NAMALWA (cell line): ENCODE measurements at regions not wholly inside any gene's neighbourhood (a gene's known extent, or its start where the extent isn't known, plus 50 kb on each side); places are given as distances from the start of the nearest gene placed in this dataset.
"Not testable (repeated sequence)": the region's sequence is repeated elsewhere in the genome, so short reads cannot be mapped to it uniquely, and the experiment has no call there.

Source experiments
- DNase-seq: peaks from one replicate; pipeline ENCODE4 v3.0.0-alpha.2; 2015; ENCODE audit warnings: low spot score

DNA sequence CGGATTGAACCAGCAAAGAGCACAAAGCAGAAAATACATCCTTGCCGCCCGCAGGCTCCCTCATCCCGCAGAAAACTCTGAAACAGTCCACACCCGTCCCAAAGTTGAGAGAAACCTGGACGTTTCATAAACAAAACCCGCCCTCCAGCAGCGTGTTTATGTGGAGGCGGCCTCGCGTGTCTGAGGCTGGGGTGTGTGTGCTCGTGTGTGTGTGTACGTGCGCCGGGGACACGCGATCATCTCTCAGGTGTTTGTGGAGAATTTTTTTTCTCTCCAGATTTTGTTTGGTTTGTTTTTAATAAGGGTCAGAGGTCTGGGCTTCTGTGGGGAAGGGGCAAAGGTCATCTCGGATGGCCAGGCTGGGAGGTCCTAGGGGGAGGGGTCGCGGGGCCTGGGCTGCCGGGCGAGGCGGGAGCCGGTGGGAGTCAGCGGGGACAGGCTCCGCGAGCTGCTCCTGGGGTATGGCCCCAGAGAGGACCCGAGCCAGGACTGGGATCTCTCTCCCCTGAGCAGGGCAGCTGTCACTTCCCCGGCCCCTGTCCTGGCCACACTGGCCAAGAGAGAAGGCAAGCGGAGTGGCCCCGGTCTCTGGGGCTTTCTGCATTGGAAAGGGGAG lies 206.4 kb downstream of the C9orf50 start:
- DNase-seq = peak; percentile 34

DNA sequence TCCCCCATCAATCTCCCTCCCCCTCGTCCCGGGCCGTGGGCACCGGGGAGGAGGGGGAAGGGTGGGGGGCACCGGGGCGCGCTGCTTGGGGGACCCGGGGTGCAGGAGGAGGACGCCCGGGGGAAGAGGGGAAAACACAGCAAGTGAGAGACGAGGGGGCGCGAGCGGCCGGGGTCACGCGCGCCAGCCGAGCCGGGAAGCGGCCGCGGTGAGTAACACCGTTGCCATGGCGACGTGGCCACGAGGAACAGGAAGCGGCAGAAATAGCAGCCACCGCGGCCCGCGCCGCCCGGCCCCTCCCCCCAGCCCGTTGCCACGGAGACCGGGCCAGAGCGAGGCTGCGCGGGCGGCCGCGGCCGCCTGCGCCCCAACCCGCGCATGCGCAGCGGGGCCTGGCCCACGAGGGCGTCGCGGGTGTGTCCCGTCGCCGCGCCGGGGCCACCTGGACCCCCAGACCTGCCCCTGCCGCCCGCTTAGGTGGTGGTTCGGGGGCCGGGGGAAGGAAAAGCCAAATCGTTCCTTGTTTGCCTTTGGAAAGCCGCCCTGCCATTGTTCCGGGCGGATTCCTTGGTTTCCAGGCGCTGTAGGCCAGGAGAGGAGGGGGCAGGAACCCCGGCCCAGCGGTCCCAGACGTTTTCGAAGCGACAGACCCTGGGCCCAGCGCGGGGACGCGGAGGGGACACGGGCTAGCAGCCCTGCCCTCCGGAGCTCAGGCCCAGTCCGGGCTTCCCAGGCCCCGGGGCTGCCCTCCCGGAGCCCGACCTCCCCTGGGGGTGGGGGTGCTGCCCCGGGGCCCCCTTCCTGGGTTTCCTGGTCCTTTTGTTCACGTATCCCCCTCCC lies 207.1 kb downstream of the C9orf50 start:
- peak; percentile 97 for DNase-seq

DNA sequence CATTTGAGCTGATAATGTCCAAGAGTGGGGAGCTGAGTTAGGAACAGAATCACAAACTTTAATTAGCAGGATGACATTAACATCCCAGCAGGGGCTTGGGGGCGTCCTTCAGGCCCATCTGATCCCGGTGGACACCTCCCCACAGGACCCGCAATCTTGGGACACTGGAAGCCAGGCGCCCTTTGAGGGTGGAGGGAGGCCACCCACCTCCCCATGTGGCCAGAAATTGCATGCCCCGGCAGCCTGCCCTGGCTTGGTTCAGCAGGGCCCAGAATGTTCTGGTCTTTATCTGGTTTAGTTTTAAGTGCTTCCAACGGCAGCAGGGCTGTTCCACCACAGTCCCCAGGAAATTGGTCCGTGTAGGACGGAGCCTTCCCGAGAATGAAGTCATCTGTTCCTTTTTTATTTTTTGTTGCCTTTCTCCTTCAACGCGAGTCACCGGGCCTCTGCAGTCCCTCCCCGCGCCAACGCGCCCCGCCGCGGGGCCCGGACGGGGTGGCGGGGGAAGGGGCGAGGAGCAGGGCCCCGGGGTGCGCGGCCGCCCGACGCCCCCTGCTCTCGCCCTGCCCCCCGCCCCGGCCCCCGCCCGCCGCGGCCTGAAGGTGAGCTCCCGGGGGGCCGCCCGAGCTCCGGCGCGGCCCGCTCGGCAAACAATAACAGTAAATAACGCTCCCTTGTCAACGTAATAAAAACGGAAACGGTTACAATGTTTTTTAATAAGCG lies 207.9 kb downstream of the C9orf50 start:
- no peak for DNase-seq

DNA sequence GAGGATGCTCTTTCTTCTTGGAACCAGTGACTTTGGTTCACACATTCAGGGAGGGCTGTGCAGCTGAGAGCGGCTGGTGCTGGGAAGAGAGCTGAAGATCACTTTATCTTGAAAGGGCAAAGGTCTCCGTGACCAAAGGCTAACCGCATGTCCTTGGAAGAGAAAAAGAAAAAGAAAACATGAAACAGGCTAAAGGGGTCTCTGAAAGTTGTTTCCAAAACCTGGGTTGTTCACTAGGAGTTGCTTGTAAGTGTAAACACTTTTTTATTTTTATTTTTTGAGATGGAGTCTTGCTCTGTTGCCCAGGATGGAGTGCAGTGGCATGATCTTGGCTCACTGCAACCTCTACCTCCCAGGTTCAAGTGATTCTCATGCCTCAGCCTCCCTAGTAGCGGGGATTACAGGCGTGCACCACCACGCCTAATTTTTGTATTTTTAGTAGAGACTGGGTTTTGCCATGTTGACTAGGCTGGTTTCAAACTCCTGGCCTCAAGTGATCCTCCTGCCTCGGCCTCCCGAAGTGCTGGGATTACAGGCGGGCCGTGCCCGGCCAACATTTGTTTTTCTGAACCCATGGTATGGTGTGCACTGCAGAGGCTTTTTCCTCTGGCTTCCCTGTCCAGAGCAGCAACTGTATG lies 208.6 kb downstream of the C9orf50 start:
- DNase-seq = not testable (repeated sequence)

DNA sequence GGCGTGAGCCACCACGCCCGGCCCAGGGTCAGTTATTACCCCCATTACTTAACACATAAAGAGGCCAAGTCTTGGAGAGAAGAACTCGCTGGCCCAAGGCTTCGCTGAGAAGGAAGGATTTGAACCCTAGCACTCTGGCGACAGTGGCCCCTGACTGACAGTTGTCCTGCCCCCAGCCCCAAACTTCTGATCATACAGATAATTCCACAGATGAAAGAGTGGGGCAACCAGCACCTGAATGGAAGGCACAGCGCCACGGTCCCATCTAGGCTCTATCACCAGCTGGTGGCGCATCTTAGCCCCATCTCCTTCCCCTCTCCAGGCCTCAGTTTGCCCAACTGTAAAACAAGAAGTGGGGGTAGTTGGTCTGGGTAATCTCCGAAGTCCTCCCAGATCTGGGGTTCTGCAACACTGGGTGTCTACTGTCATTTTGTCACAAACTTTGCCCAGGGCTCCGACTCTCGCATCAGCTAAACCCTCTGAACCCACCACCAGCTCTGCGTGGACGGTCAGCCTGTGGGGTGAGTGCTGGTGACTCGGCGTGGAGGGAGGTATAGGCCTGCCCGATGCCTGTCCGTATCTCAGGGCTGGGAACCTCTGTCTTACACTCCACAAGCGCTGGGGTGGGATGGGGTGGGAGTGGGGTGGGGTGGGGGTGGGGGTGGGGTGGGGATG lies 209.3 kb downstream of the C9orf50 start:
- no peak for DNase-seq

DNA sequence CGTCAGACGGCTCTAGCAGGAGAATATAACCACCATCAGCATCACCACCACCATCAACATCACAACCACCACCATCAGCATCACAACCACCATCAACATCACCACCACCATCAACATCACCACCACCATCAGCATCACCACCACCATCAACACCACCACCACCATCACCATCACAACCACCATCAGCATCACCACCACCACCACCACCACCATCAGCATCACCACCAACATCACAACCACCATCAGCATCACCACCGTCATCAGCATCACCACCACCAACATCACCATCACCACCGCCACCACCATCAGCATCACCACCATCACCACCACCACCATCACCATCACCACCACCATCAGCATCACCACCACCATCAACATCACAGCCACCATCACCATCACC lies 210.7 kb downstream of the C9orf50 start:
- no peak for DNase-seq

DNA sequence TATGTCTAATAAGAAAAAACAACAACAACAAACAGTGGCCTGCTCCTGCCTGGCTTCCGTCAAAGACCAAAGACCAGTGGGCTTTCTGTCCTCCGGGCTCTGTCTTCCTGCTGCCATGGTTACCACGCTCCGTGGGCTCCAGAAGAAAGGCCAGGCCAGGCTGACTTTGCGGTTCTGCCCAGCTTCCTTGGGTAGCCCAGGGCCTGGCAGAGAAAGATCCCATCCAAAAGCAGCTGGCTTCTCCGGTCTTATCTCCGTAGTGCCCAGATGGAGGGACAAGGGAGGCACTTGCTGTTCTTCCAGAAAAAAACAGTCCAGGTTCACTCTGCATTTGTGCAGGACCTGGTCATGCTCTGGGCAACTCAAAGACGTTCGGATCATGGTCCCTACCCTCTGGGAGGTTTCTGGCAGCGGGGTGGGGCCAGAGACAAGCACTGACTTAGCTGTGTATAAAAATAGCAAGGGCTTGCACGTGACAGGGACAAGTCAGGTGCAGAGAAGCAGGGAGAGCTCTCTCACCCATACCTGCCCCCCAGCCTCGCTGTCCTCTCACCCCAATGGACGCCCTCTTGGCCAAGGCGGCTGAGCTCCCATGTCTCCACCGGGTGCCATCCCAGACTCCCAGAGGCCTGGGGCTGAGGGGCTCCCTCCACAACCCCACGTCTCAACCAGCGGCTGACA lies 212.2 kb downstream of the C9orf50 start:
- no peak for DNase-seq

DNA sequence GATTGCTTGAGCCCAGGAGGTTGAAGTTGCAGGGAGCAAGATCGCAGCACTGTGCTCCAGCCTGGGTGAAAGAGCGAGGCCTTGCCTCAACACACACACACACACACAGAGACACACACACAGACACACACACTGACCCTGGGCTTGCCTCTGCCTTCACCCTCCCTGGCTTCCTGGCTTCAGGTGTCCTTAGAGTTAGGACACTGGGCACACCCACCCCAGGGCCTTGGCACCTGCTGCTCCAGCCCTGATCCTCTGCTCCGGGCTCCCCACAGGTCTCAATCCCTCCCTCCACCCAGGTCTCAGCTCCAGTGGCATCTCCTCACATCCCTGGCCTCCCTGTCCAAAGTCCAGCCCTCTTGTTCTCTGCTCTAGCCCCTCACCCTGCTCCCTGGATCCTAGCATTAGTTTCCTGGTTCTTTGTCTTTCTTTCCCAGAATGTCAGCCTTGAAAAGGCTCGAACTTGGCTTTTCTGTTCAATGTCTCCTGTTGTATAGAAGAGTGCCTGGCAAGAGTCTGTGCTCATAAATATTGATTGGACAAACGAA lies 212.9 kb downstream of the C9orf50 start:
- no peak for DNase-seq

DNA sequence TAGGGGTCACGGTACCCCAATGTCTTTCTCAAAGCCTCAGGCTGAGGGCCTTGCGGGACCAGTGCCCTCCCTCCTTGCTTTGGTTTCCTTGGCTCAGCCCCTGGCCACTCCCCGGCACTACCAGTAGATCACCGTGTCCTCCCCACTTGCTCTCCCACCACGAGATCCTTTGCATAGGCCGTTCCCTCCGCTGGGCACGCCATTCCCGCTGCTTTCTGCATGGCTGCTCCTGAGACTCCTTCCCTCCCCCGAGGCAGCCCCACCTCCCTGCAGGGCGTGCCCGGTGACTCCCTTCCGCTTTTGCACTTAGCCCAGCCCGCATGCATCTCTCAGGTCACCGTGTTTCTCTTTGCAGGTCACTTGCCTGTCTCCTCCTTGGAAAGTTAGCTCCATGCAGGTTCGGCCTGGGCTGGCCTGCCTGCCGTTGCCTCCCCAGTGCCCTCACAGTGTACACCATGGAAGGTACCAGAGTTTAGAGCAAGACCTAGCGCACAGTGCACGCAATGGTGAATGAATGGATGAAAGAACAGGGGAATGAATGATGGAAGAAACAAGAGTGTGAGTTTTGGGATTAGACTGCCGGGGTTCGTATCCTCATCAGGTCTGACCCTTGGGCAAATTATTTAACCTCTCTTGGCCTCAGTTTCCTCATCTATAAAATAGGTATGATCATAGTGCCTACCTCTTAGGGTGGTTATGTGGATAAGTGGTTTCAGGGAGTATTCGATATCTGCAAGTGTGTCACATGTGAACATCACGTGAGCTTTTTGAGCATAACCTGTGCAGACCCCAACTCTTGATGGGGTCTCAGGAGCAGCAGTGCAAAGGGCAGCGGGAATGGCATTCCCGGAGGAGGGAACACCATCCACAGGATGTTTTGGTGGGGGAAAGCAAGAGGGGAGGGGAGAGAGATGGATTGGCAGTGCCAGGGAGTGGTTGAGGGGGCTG lies 214.3 kb downstream of the C9orf50 start:
- no peak for DNase-seq

DNA sequence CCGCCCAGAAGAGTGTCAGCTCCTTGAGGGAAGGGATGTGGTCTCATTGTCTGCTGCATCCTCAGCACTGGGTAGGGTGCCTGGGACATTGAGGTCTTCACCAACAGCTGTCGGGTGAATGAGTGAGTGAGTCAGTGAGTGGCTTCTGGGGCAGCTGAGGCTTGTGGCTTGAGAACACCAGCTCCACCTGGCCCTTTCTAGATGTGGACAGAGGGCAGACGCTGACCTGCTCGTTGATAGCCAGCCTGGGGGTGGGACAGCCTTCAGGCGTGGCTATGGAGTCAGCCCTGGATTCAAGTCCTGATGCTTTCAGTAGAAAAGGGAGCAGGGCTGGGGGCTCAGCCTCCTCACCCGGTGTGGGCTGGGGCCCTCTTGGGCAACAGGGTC lies 215.1 kb downstream of the C9orf50 start:
- no peak for DNase-seq

DNA sequence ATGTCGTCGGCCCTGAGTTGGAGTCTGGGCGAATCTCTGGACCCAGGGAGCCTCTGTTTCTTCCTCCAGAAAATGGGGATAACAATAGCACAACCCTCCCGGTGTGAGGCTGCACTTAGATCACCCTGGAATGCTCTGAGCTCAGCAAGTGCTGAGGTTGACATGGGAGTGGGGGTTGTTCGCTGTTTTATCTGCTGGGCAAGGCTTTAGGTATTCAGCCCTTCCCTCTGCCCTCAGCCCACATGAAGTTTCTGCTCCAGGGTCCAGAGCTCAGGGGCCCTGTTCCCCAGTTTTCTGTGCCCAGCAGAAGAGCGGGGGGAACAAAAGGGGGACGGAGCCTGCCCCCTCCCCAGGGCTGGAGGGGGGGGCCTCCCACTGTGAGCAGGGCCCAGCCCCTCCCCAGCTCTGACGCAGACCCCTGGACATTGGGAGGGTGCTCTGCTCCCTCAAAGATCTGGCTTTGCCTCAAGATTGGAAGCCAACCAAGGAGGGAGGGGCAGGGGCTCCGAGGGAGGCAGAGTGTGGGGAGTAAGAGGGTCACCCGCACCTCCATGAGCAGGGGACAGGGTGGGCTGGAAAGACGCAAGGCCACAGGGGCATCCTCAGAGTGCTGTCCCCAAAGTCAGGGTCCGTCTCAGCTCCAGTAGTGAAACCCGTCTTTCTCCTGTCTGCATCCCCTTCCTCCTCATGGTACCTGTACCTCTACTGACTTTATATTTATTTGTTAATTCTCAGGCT lies 215.6 kb downstream of the C9orf50 start:
- no peak for DNase-seq

DNA sequence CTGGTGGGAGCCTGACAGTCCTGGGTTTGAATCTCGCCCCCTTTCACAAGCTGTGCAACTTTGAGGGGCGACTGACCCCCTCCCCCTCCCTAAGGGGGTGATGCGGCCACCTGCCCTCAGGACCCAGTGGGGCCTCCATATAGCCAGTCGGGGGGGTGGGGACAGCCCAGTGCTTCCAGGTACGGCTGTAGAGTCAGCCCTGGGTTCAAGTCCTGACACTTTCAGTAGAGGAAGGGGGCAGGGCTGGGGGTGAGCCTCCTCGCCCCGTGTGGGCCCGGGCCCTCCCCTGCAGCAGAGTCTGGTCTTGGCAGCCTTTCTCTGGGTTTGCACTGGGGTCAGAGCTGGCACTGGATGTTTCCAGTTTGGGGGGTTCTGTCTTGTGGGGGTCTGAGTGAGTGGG lies 216.3 kb downstream of the C9orf50 start:
- DNase-seq = no peak

DNA sequence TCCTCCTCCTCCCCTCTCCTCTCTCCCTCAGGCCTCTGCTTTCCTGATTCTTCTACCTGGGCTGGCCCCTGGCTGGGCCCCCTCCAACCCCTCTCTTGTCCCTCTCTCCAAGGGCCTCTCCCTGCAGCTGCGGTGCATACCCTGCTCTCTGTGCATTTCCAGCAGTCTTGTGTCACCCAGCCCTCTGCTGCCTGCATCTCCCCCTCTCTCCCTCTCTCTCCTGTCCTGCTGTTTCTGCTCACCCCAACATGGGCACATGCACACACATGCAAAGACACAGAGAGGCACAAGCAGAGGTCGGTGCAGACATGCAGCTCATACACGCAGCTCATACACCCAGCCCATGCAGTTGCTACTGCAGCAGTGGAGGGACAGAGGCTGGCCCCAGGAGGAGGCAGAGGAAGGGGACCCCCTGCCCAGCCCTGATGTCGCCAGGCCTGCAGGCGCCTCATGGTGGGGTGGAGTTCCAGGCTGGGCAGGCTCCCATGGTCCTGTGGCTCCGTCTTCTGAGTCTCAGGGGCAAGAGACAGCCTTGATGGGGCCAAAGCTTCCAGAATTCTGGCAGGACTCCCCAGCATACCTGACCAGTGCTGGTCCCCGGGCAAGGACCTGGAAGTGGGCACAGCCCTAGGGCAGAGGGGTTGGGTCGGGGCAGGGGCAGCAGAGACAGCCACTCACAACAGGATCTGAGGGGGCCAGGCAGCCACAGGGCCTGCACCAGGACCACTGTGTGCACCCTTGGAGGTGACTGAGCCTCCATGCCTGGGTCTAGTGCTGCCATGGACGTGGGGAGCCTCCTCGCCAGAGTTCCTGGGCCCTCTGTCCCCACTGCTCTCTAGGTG lies 216.9 kb downstream of the C9orf50 start:
- no peak for DNase-seq

DNA sequence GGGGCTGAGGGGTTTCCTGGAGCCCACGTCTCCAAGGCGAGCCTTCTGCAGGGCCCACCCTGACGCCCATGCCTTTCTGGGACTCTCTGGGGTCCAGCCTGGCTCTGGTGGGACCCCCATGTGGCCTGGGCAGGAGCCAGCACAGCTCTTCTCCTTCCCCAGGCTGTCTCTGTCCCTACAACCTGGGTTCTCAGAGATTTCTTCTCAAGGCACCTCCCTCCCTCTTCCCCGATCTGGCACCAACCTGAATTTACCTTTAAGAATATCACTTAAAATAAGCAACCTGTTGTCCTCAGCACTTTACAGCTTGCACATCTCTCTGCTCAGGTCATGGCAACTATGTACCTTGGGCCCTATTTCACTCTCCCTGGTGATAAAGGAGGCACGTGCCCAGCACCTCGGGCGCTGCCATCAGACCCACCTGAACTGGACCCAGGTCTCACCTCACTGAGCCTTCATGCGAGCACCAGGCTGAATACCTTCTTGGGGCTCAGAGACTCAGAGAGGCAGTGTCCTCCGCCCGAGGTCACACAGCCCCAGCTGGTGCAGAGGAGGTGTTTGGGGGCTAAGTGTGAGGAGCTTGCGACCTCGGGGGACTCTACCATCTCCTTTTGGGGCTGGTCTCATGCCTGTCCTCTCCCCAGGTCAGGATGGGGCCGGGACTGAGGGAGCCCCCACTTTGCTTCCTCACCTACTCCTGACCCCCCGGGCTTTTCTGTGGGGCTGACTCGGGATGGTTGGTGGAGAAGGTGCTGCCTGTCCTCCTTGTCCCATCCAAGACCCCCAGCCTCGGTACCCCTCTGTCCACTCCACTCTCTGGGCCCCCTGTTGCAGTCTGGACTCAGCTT lies 217.7 kb downstream of the C9orf50 start:
- DNase-seq = no peak

DNA sequence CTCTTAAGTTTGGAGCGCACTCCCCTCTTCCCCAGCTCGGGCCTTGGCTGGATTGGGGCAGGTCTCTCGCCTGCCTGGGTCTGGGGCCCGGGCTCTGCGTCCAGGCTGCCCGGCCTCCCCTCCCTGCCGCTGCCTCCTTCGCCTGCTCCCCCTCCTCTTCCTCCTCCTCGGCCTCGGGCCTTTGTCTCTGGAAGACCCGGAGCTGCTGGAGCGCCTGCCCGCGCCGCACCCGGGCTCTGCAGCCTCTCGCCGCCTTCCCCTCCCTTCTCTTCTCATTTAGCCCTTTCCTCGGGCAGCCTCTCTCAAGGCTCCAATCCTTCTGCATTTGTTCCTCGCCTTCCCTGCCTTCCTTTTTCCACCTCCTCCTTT lies 218.5 kb downstream of the C9orf50 start:
- DNase-seq = no peak

DNA sequence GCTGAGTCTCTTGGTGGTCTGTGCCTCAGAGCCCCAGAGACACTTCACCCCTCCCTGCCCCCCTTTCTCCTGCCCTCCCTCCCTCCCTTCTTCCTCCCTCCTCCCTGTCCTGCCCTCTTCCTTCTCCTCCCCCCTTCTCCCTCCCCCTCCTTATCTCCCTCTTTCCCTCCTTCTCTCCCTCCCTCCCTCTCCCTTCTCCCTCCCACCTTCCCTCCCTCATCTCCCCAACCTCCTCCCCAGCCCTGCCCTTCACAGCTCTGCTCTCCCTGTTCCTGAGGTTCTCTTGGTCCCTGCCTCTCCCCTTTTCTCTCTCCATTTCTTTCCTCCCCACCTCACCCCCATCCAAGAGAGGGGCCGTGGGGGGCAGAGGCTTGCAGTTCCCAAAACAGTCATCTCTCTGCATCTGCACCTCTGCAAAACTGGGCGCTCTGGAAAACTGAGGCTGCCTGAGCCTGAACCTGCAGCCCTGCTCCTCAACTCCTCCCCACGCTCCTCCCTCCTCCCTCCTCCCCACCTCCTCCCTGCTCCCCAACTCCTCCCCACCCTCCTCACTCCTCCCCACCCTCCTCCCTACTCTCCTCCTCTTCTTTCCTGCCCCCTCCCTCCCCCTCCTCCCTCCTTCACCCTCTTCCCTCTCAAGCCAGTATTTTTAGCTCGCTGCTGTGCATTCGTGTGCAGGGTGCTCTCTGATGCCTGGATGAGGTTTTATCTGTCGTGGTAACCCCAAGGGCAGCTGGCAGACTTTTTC lies 219.1 kb downstream of the C9orf50 start:
- no peak for DNase-seq
